Hepatocyte (in vitro differentiated cells): ENCODE measurements at regions not wholly inside any gene's neighbourhood (a gene's known extent, or its start where the extent isn't known, plus 50 kb on each side); places are given as distances from the start of the nearest gene placed in this dataset.

Source experiments
- EZH2 ChIP-seq: fragments of 200-600 bp; sonication (generic); IDR thresholded peaks from 2 replicates; pipeline ENCODE4 v1.6.1; 2016; ENCODE audit warnings: antibody characterized with exemption, mild to moderate bottlenecking, borderline replicate concordance
- TF ChIP-seq, protein P1 (sequence below): fragments of 200-600 bp; sonication (generic); IDR thresholded peaks from 2 replicates; pipeline ENCODE4 v1.5.1; 2016; ENCODE audit warnings: antibody characterized with exemption, mild to moderate bottlenecking; ENCODE audit not compliant: poor library complexity

DNA sequence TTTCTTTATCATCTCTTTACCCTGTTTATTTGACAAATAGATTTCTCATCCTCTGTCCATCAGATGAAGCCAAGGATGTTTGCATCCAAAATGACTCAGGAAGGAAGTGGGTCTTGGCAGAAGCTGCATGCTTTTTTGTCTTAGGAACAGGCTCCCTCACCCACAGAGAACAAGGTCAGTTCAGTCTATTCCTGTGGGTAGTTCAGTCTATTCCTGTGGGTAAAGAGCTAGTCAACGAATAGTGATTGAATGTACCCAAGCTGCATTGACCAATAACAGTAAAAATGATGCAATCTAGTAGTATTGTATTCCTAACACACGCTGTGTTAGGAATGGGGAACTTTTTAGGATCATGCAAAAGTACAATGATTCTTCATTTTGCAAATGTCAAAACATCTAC lies 290.8 kb upstream of the TANK start:
- TF ChIP-seq, protein P1, sequence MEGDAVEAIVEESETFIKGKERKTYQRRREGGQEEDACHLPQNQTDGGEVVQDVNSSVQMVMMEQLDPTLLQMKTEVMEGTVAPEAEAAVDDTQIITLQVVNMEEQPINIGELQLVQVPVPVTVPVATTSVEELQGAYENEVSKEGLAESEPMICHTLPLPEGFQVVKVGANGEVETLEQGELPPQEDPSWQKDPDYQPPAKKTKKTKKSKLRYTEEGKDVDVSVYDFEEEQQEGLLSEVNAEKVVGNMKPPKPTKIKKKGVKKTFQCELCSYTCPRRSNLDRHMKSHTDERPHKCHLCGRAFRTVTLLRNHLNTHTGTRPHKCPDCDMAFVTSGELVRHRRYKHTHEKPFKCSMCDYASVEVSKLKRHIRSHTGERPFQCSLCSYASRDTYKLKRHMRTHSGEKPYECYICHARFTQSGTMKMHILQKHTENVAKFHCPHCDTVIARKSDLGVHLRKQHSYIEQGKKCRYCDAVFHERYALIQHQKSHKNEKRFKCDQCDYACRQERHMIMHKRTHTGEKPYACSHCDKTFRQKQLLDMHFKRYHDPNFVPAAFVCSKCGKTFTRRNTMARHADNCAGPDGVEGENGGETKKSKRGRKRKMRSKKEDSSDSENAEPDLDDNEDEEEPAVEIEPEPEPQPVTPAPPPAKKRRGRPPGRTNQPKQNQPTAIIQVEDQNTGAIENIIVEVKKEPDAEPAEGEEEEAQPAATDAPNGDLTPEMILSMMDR = no peak
- no peak for TF ChIP-seq EZH2
